ENCODE measurements at regions not wholly inside any gene's neighbourhood (a gene's known extent, or its start where the extent isn't known, plus 50 kb on each side); places are given as distances from the start of the nearest gene placed in this dataset.

DNA sequence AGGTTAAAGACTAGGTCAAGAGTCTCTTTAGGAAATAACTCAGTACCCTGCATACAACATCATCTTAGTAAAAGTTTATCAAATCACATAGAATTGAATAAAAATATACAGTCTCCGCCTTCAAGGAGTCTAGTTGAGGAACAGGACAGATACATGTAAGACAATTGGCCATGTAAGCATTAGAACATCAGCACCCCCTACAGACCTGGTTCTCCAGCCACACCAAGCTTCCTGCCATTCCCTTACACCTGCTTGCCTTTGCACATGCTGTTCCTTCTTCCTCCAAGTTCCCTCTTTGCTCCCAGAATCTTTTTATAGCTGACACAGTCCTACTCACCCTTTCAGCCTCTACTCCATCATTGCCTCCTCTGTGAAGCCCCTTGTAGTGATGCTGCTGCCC, 187.8 kb upstream of the LRFN2 start:
- TF ChIP-seq CTCF (IDR thresholded peaks at IDR 0.05; ENCODE audit: control extremely low read depth in 1 of 3, insufficient read depth in 1 of 3, low read depth in 1 of 3, low read length in 3 of 3), result peak; percentile 21 to 45 (median 37); a peak in 2 of 4 replicates
- TF ChIP-seq TCF12 (IDR thresholded peaks at IDR 0.05; ENCODE audit: low read depth, low read length), result no peak
- TF ChIP-seq ATF3 (IDR thresholded peaks at IDR 0.05; ENCODE audit: insufficient read depth, low read depth, low read length), result no peak
